ENCODE measurements at regions not wholly inside any gene's neighbourhood (a gene's known extent, or its start where the extent isn't known, plus 50 kb on each side); places are given as distances from the start of the nearest gene placed in this dataset.
A peak's percentile ranks its signal among the peaks of the same experiment; 100 is the strongest.

DNA sequence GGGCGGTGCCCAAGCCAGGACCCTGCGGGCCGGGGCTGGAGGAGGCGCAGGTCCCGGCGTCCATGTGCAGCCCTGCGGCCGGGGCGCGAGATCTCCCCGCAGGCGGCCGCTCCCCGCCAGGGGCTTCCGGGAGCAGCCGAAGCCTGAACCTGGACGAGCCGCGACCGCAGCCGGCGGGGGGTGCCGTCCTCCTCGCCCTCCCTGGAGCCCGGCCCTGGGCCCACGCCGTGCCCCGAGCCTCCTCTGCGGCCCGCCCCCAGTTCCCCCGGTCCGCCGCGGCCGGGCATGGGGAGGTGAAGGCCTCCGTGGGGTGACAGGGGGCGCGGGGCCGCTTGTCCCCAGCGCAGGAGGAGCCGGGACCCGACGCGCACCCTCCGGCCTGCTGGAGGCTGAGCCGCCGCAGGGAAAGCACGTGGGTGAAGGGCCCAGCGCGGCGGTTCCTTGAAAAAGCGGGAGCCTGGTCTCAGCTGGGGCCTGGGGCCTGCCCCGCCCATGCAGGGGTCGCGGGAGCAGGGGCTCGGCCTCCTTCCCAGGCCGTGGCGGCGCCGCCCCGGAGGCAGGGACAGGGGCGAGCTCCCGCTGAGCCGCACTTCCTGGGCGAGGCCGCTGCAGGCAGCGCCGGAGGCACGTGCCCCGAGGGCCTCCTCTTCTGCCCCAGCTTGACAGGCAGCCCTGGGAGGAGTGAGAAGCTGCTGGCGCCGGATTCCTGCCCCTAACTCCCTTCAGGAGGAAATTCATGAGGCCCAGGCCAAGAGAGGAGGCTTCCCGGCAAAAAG lies 55.6 kb upstream of the PPP2R5C start:
- Mint-ChIP-seq H3K27ac (peak overlapping the region; percentile 75), H3K4me3 (peak overlapping the region; percentile 43), H3K27me3 (peaks cover 13% of the 10 kb centered on the region), H3K4me1 (peaks cover 31% of the 10 kb centered on the region), H3K36me3 (no peaks in the 10 kb centered on the region), H3K9me3 (ENCODE audit: low read depth) (no peaks in the 10 kb centered on the region)
- DNase-seq (peak; percentile 78), ATAC-seq (peak; percentile 81)
- CTCF ChIA-PET, result interaction anchor here (0.7 to 2.9 kb wide), 15 partner anchors 15 to 609 kb away, joined by 3 to 37 read pairs (median 7); no protein-coding TSS in a partner anchor

DNA sequence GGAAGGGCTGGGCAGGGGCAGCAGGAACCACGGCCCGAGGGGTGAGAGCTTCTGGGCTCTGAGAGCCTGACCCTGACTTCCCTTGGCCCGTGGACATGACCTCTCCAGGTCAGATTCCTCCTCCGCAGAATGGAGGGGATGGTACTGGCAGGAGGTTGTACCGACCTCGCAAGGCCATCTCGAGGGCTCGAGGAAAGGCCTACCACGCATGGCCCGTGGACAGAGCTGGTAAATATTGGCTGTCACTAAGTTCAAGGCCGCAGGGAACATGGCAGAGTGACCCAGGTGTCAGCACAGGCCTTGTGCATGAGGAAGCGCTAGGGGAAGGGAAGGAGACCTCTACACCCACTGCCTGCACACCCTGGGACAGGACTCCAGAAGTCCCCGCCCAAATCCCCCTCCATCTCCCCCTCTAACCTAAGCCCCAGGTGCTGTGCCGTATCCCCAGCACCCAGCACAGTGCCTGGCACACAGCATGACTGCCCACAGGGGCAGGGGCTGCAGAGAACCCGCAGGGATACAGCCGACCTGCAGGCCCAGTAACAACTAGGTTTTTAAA lies 54.9 kb upstream of the PPP2R5C start:
- DNase-seq (no peak), ATAC-seq (no peak)
- Mint-ChIP-seq H3K27me3 (peaks cover 11% of the 10 kb centered on the region), H3K4me1 (peaks cover 32% of the 10 kb centered on the region), H3K9me3 (ENCODE audit: low read depth) (no peaks in the 10 kb centered on the region), H3K27ac (peak overlapping the region; percentile 90), H3K36me3 (no peaks in the 10 kb centered on the region), H3K4me3 (no peak overlapping the region)
- CTCF ChIA-PET, result interaction anchor here (0.5 to 2.9 kb wide), 34 partner anchors 10 to 608 kb away, joined by 3 to 37 read pairs (median 4); no protein-coding TSS in a partner anchor

DNA sequence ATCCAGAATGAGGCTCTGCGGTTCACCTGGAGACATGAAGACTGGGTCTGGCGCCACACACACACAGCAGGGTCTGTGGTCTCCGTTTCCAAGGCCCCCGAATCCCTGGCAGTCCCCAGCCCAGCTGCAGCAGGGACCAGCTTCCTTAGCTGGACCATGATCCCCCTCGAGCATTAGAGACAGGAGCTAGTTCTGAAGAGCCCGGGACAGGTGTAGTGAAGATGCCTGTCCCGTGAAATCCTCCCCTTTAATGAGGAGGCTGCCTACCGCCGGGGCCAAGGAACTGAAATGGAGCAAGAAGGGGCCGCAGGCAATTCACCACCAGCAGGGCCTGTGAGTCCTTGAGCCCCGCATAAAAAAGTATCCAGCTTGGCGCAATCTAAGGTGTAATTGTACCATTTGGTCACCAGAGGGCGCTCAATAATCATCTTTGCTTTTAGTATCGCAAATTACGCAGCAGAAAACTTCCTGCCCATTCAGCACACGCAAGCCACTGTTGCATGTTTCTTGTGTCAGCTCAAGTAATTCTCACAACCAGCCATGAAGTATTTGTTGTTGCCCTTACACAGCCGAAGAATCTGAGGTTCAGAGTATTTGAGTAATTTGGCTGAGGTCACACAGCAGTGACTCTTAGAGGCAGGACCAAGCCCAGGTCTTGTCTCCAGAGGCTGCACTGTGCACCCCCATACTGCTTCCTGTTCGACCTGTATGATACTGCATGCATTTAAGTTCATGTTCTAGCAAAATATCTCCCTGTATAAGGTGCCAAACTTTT lies 54.3 kb upstream of the PPP2R5C start:
- CTCF ChIA-PET, result interaction anchor here (0.5 to 2.9 kb wide), 35 partner anchors 11 to 607 kb away, joined by 3 to 37 read pairs (median 4); no protein-coding TSS in a partner anchor
- Mint-ChIP-seq H3K9me3 (ENCODE audit: low read depth) (no peaks in the 10 kb centered on the region), H3K4me1 (peaks cover 32% of the 10 kb centered on the region), H3K4me3 (peak overlapping the region; percentile 42), H3K27me3 (peaks cover 11% of the 10 kb centered on the region), H3K36me3 (no peaks in the 10 kb centered on the region), H3K27ac (peak overlapping the region; percentile 90)
- ATAC-seq (peak; percentile 63), DNase-seq (peak; percentile 74)

DNA sequence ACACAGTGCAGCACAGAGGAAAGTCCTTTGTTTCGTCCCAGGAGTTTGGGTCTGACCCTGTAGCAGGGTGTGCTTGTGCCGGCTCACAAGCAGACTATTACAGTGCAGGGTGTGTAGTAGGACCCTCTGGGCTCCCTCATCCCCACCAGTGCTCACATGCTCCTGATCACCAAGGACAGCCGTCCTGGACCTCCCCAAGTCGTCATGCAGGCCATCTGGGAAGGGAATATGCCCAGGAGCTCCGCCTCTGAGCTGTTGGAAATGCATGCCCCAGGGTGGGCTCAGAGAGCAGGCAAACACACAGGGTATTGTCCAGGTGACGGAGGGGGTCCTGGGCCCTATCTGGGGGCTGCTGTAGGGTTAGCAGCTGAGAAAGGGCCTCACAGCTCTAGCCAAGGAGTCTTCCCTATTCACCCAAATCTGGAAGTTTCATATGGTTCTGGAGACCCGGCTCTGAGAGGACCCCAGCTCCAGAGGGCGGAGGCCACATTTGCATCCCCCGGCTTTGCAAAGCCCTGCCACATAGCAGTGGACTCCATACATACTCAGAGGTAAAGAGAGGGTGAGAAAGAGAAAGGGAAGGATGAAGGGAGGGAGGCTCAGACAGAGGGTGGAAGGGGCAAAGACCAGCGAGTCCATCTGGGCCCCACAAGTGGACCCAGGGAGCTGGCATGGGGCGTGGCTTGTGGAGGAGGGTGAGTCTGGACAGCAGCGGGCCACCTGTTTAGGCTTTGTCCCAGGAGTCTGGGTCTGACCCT lies 53.5 kb upstream of the PPP2R5C start:
- DNase-seq (no peak), ATAC-seq (no peak)
- Mint-ChIP-seq H3K36me3 (no peaks in the 10 kb centered on the region), H3K4me3 (peak overlapping the region; percentile 42), H3K4me1 (peaks cover 32% of the 10 kb centered on the region), H3K27me3 (peaks cover 6% of the 10 kb centered on the region), H3K27ac (peak overlapping the region; percentile 90), H3K9me3 (ENCODE audit: low read depth) (no peaks in the 10 kb centered on the region)
- CTCF ChIA-PET, result interaction anchor here (0.8 to 2.9 kb wide), 22 partner anchors 10 to 606 kb away, joined by 3 to 37 read pairs (median 6); no protein-coding TSS in a partner anchor

DNA sequence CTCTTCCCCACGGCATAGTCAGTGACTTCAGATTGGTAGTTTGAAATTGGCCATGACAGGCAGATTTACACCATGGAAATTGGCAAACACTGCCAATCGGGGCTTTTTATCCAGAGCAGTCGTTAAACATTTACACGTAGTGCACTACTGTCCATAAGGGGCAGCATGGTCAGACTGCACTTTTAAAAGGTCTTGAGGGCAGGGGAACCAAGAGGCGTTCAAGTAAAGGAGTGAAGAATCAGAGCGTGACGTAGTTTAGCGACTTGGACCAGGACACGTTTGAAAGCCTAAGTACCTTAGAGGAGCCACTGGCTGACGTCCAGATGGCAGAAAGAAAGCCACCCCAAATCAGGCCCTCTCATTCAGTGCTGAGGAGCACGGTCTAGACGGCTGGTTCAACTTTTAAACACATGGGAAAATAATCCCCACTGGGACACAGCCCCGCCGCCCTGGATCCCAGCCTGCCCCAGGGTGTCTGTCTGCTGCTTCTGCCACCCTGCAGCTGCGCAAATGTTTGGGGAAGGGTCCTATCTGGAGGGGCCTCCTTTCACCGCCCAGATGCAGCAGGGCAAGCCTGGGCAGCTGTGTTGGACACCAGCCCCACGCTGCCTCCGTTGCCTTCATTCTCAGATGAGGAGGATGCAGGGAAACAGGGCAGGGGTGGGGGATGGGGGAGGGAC lies 52.5 kb upstream of the PPP2R5C start:
- Mint-ChIP-seq H3K9me3 (ENCODE audit: low read depth) (no peaks in the 10 kb centered on the region), H3K27me3 (peaks cover 4% of the 10 kb centered on the region), H3K4me3 (no peak overlapping the region), H3K36me3 (peaks cover 3% of the 10 kb centered on the region), H3K27ac (no peak overlapping the region), H3K4me1 (peaks cover 36% of the 10 kb centered on the region)
- DNase-seq (no peak), ATAC-seq (no peak)
- CTCF ChIA-PET, result interaction anchor here (2.7 kb wide), 1 partner anchor 13 kb away, joined by 14 read pairs; no protein-coding TSS in a partner anchor

DNA sequence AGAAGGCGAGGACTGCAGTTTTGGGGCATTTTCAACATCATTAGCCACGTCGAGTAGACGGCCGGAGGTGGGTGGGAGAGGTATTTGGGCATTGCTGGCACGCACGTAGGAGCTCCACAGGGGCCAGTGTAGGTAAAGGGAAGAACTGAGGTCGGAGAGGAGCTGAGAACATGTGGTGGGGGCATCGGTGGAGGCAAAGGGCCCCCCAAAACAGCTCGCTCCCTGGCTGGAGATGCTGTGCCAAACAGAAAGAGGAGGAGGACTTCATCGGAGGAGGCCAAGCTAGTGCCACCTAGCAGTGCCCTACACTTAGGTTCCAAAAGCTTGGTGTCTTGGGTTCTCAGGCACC lies 52.0 kb upstream of the PPP2R5C start:
- no peak for DNase-seq
- Mint-ChIP-seq H3K36me3 (peaks cover 5% of the 10 kb centered on the region), H3K9me3 (ENCODE audit: low read depth) (no peaks in the 10 kb centered on the region), H3K27me3 (peaks cover 4% of the 10 kb centered on the region), H3K27ac (no peak overlapping the region), H3K4me3 (no peak overlapping the region), H3K4me1 (peaks cover 36% of the 10 kb centered on the region)
- CTCF ChIA-PET, result interaction anchor here (2.0 to 2.7 kb wide), 2 partner anchors 12 to 61 kb away, joined by 8 to 14 read pairs; no protein-coding TSS in a partner anchor
- no peak for ATAC-seq

DNA sequence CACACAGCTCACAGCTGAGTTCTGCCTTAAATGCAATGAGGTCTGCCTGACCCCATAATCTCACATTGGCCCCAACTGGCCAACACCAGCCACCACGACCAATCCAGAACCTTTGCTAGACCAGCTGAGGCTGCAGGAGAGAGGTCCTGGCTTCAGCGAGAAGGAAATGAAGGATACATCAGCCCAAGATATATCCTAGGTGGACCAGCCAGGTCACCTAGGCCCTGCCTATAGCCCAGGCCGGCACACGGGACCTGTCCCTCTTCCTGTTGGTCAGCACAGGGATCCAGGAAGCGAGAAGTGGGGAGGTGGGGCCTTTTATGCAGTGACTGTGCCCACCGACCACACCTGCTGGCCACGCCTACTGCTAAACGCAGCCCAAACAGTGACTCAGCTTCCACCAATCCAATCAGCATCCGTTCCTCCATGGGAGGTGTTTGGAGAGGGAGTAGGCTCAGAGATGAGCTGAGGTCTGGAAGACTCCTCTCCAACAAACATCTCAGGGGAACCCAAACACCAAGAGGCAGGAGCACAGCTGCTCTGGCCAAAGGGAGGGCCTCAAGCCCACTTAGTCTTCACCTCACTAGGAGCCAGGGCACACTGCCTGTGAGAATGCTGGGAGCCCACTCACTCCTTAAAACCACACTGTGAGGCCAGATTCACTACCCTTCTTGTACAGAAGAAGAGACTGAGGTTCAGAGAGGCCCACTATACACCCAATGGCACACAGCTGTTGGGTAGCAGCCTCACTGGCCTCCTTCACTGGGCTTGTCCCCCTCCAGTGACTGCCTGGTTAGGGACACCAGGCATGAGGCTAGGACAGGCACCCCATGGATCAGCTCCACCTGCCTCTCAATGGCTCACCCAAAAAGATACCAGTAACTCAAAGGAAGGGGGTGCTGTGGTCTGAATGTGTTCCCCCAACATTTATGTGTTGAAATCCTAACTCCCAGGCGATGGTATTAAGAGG lies 51.3 kb upstream of the PPP2R5C start:
- H3K4me3 Mint-ChIP-seq, result no peak overlapping the region
- DNase-seq, result no peak
- peaks cover 2% of the 10 kb centered on the region for H3K27me3 Mint-ChIP-seq

DNA sequence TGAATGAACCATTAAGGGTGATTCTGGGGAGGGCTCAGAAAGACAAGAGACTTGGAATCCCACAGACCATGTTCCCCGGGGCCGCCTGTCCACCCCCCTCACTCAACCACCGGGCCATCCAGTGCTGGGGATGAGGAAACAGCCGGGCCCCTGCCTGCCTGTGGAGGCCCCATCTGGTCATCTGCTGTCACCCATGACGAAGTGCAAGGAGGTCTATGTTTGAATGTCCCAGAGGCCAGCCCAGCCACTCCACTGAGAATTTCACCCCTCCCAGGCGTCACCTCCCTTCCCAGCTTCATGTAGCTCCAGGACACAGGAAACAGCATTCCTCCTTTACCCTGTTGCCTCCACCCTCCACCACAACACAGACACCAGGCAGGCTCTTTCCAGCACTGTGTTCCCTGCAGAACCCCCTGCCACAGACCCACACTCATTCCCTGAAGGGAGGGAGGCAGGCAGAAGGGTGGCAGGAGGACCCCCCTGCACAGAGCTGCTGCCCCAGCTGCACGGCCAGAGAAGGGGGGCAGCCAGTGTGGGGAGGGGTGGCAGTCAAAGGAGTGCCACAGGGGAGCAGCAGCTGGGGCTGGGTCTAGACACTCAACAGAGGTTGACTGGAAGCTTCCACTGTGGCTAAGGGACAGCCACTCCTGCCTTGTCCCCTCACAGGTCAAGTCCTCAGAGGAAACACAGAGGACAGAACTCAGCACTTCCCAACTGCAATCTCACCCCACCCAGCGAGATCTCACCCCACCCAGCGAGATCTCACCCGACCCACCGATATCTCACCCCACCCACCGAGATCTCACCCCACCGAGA lies 50.3 kb upstream of the PPP2R5C start:
- Mint-ChIP-seq H3K4me1 (peaks cover 36% of the 10 kb centered on the region), H3K36me3 (peaks cover 5% of the 10 kb centered on the region), H3K4me3 (no peak overlapping the region), H3K9me3 (ENCODE audit: low read depth) (no peaks in the 10 kb centered on the region), H3K27me3 (no peaks in the 10 kb centered on the region), H3K27ac (no peak overlapping the region)
- DNase-seq (no peak), ATAC-seq (no peak)
- CTCF ChIA-PET, result interaction anchor here (0.6 to 2.7 kb wide), 3 partner anchors 11 to 60 kb away, joined by 3 to 14 read pairs (median 8); no protein-coding TSS in a partner anchor

More for the DNA sequence above, 51.3 kb upstream of the PPP2R5C start:
- Mint-ChIP-seq H3K27ac (peak overlapping the region; percentile 52), H3K4me1 (peaks cover 35% of the 10 kb centered on the region), H3K9me3 (ENCODE audit: low read depth) (no peaks in the 10 kb centered on the region), H3K36me3 (peaks cover 5% of the 10 kb centered on the region)
- ATAC-seq, result no peak
- CTCF ChIA-PET, result interaction anchor here (2.0 to 2.7 kb wide), 2 partner anchors 12 to 61 kb away, joined by 8 to 14 read pairs; no protein-coding TSS in a partner anchor
